ENCODE measurements at regions not wholly inside any gene's neighbourhood (a gene's known extent, or its start where the extent isn't known, plus 50 kb on each side); places are given as distances from the start of the nearest gene placed in this dataset.

DNA sequence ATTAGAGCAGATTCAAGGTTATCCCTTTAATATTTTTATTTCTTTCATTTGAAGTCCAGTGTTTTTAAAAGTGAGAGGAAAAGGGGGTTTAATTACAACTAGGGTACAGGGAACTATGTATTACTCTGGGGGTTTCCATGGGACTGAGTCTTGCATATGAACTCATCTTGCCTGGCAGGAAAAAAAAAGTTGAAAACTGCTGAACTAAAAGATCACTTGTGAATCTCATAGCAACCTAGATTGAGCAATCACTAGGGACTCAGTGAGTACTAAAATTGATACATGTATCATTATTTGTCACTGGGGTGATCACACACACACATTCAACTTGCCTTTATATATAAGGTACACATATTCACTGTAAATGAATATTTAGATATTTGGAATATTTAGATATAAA lies 180.7 kb upstream of the SFRP2 start:
- no peak for TF ChIP-seq POLR2A (IDR thresholded peaks at IDR 0.05)
- TF ChIP-seq, protein P1, sequence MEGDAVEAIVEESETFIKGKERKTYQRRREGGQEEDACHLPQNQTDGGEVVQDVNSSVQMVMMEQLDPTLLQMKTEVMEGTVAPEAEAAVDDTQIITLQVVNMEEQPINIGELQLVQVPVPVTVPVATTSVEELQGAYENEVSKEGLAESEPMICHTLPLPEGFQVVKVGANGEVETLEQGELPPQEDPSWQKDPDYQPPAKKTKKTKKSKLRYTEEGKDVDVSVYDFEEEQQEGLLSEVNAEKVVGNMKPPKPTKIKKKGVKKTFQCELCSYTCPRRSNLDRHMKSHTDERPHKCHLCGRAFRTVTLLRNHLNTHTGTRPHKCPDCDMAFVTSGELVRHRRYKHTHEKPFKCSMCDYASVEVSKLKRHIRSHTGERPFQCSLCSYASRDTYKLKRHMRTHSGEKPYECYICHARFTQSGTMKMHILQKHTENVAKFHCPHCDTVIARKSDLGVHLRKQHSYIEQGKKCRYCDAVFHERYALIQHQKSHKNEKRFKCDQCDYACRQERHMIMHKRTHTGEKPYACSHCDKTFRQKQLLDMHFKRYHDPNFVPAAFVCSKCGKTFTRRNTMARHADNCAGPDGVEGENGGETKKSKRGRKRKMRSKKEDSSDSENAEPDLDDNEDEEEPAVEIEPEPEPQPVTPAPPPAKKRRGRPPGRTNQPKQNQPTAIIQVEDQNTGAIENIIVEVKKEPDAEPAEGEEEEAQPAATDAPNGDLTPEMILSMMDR (IDR thresholded peaks at IDR 0.05), result no peak
- H3K9me3 ChIP-seq, result peaks cover 0 to 4% (median 0%) of the 10 kb centered on the region in 3 donors
- no peak overlapping the region for H3K27ac ChIP-seq
- H3K4me3 ChIP-seq, result no peak overlapping the region
- no peaks in the 10 kb centered on the region for H3K27me3 ChIP-seq
- H3K4me1 ChIP-seq, result no peaks in the 10 kb centered on the region
- no peak for DNase-seq
- no peak for ATAC-seq
- H3K36me3 ChIP-seq (replicated peaks in 1 of 2; ENCODE audit: insufficient read depth in 1 of 2, low read depth in 2 of 2), result no peaks in the 10 kb centered on the region
- intact Hi-C loops (cut with DNase I), result no loop called here

DNA sequence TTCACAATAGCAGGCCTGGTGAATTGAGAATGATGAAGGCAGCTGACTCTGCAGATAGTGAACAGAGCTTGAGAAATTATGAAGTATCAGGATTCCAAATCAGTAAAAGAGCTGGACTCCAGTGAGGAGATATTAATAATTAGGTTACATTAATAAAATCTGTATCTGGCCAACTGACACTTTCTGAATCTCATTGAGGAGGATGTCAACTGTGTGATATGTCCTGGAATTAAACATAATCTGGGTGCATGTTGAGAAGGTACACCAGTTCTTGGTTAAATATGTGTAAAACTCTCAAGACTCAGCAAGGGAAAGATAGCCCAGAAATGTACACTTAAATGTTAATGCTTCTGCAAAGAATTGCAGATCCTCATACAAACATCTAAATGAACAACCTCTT lies 177.8 kb upstream of the SFRP2 start:
- no peaks in the 10 kb centered on the region for H3K4me1 ChIP-seq
- no peak for ATAC-seq
- TF ChIP-seq, protein P1 (IDR thresholded peaks at IDR 0.05), result no peak
- TF ChIP-seq POLR2A (IDR thresholded peaks at IDR 0.05), result no peak
- H3K9me3 ChIP-seq, result no peaks in the 10 kb centered on the region
- intact Hi-C loops (cut with DNase I), result no loop called here
- no peak for DNase-seq
- no peaks in the 10 kb centered on the region for H3K36me3 ChIP-seq (replicated peaks in 1 of 2; ENCODE audit: insufficient read depth in 1 of 2, low read depth in 2 of 2)
- H3K27me3 ChIP-seq, result no peaks in the 10 kb centered on the region
- H3K4me3 ChIP-seq, result no peak overlapping the region
- no peak overlapping the region for H3K27ac ChIP-seq

DNA sequence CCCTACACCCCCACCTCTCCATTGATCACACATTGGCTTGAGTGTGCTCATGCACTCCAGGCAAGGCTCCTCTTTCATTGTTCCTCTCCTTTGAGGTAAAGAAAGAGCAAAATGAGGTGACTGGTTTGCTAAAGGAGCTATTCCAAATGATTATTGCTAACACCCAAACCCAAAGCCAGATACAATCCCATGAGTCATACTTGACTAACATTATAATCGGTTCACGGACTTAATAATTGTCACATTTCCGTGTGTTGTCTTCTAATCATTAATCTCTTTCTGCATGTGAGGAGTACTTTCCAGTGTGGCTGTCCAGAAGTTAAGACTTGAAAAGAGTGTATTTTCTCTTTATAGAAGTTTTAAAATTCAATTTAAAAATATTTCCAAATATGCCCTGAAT lies 174.3 kb upstream of the SFRP2 start:
- DNase-seq (no peak), ATAC-seq (no peak)
- intact Hi-C loops (cut with DNase I), result no loop called here
- 25 to 26% methylated on average over 3 of the region's 3 CpGs for WGBS, 2 donors
- no peaks in the 10 kb centered on the region for H3K27me3 ChIP-seq
- H3K4me3 ChIP-seq, result no peak overlapping the region
- no peak overlapping the region for H3K27ac ChIP-seq
- H3K9me3 ChIP-seq, result no peaks in the 10 kb centered on the region
- no peaks in the 10 kb centered on the region for H3K4me1 ChIP-seq
- TF ChIP-seq, protein P1 (IDR thresholded peaks at IDR 0.05), result no peak
- TF ChIP-seq POLR2A (IDR thresholded peaks at IDR 0.05), result no peak
- H3K36me3 ChIP-seq (replicated peaks in 1 of 2; ENCODE audit: insufficient read depth in 1 of 2, low read depth in 2 of 2), result no peaks in the 10 kb centered on the region

DNA sequence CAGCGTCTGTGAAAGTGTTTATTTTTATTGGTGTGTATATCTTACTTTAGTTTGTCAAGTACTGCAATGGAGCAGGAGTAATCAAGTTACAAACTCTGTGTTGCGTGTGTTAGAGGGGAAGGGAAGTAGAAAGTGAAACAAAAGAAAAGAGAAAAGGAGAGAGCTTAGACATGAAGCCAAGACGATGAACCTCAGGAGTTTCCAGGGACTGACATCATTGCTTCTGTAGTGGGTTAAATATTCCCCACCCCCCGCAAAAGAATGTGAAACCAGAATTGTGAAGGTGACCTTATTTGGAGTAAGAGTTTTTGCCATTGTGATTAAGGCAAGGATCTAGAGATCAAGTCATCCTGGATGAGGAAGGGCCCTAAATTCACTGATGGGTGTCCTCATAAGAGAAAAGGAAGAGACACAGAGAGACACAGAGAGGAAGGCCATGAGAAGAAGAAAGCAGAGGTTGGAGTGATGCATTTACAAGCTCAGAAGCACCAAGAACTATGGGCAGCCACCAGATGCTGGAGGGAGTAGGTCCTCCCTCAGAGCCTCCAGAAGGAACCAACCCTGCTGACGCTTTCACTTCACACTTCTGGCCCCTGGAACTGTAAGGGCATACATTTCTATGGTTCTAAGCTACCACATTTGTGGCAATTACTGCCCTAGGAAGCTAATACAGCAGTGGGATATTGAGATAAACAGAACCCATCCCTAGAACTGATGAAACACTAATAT lies 173.6 kb upstream of the SFRP2 start:
- Histone ChIP-seq H3K27me3 (no peaks in the 10 kb centered on the region), H3K36me3 (replicated peaks in 1 of 2; ENCODE audit: insufficient read depth in 1 of 2, low read depth in 2 of 2) (no peaks in the 10 kb centered on the region), H3K4me3 (no peak overlapping the region), H3K27ac (no peak overlapping the region), H3K4me1 (no peaks in the 10 kb centered on the region), H3K9me3 (no peaks in the 10 kb centered on the region)
- WGBS, 2 donors, result 71 to 78% methylated on average over 5 of the region's 5 CpGs
- DNase-seq, result no peak
- ATAC-seq, result no peak
- TF ChIP-seq POLR2A (IDR thresholded peaks at IDR 0.05), result no peak
- TF ChIP-seq, protein P1 (IDR thresholded peaks at IDR 0.05), result no peak
- intact Hi-C loops (cut with DNase I), result no loop called here

DNA sequence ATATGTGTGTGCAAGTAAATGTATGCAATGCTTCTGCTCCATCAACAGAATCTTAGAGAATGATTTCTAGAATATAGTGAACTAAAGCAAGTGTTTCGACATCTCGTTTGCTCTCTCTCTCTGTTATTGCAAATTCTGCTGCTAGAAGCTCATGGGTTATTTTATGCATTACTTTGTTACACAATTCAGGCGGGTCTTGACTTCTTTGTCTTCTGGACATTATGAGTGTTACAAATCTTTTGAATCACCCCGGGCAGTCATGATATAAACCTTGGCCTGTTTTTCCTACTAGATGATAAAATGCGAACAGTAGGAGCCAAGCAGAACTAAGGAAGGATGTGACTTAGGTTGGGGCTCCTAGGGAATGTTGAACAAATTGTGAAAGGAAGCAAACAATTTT lies 166.4 kb upstream of the SFRP2 start:
- TF ChIP-seq POLR2A (IDR thresholded peaks at IDR 0.05), result no peak
- TF ChIP-seq, protein P1 (IDR thresholded peaks at IDR 0.05), result no peak
- Histone ChIP-seq H3K4me3 (no peak overlapping the region), H3K36me3 (replicated peaks in 1 of 2; ENCODE audit: insufficient read depth in 1 of 2, low read depth in 2 of 2) (no peaks in the 10 kb centered on the region), H3K4me1 (no peaks in the 10 kb centered on the region), H3K27ac (no peak overlapping the region), H3K9me3 (no peaks in the 10 kb centered on the region), H3K27me3 (no peaks in the 10 kb centered on the region)
- WGBS, 2 donors, result 76 to 86% methylated on average over 5 of the region's 5 CpGs
- intact Hi-C loops (cut with DNase I), result no loop called here
- ATAC-seq, result no peak
- DNase-seq, result no peak
